Ishikawa (cell line): ENCODE measurements at regions not wholly inside any gene's neighbourhood (a gene's known extent, or its start where the extent isn't known, plus 50 kb on each side); places are given as distances from the start of the nearest gene placed in this dataset.

ENCODE experiments used
- CEBPB ChIP-seq: IDR thresholded peaks from 2 replicates; pipeline ENCODE4 v1.6.1; 2012
- CREB1 ChIP-seq: IDR thresholded peaks from 2 replicates; pipeline ENCODE4 v1.6.1; 2012; ENCODE audit warnings: low read depth
- EGR1 ChIP-seq: IDR thresholded peaks from 2 replicates; pipeline ENCODE4 v1.6.1; 2012
- EP300 ChIP-seq: IDR thresholded peaks from 2 replicates; pipeline ENCODE4 v1.6.1; 2012; ENCODE audit warnings: borderline replicate concordance
- FOXM1 ChIP-seq: IDR thresholded peaks from 2 replicates; pipeline ENCODE4 v1.6.1; 2012; ENCODE audit warnings: low read depth, borderline replicate concordance
- NFIC ChIP-seq: IDR thresholded peaks from 2 replicates; pipeline ENCODE4 v1.6.1; 2012
- RAD21 ChIP-seq: IDR thresholded peaks from 2 replicates; pipeline ENCODE4 v1.6.1; 2012; ENCODE audit warnings: low read depth
- REST ChIP-seq: IDR thresholded peaks from 2 replicates; pipeline ENCODE4 v1.6.1; 2012; ENCODE audit warnings: low read depth, mild to moderate bottlenecking
- TAF1 ChIP-seq: IDR thresholded peaks from 2 replicates; pipeline ENCODE4 v1.6.1; 2012; ENCODE audit warnings: low read depth, mild to moderate bottlenecking
- TCF12 ChIP-seq: IDR thresholded peaks from 2 replicates; pipeline ENCODE4 v1.6.1; 2012; ENCODE audit warnings: low read depth
- TEAD4 ChIP-seq: IDR thresholded peaks from 2 replicates; pipeline ENCODE4 v1.6.1; 2012
- YY1 ChIP-seq: IDR thresholded peaks from 2 replicates; pipeline ENCODE4 v1.6.1; 2012; ENCODE audit warnings: low read depth
- ZBTB7A ChIP-seq: IDR thresholded peaks from 2 replicates; pipeline ENCODE4 v1.6.1; 2012; ENCODE audit warnings: low read depth
- TF ChIP-seq, protein P1 (sequence below): IDR thresholded peaks from 2 replicates; pipeline ENCODE4 v1.6.1; 2012
- TF ChIP-seq, protein P2 (sequence below): IDR thresholded peaks from 2 replicates; pipeline ENCODE4 v1.6.1; 2012

DNA sequence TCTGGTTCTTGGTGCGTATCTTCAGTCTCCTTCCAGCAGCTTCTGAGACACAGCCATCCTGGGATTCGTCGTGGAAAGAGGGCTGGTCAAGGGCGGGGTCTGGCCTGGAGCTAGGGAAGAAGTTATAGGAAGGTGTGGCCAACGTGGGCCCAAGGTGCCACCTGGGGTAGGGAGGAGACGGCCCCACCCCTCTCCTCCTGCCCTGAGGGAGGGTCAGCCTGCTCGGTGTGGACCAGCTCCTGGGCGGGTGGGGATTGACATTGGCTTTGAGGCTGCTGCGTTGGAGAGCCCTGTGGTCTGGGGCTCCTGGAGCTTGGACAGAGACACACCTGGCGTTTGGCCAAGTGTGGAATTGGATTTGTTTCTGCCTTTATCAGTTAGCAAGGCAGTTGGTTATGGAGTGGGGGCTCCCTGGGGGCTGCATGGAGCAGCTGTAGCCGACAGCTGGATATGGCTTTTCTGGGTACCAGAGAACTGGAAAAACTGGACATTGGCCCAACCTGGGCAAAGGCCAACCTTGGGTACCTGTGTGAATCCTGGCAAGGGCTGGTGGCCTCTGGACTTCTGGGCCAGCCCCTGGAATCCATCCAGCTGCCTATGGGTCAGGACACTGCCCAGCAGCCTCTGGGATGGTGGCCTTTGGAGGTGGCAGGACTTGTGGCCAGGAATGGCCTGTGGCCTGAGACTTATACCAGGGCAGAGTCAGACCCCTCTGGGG is 75.7 kb upstream of the PPP1R26 start:
- TF ChIP-seq, protein P1, sequence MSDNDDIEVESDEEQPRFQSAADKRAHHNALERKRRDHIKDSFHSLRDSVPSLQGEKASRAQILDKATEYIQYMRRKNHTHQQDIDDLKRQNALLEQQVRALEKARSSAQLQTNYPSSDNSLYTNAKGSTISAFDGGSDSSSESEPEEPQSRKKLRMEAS: no peak
- TF ChIP-seq REST (peak; percentile 36; the same call in 1 of the 2 replicates), NFIC (0 out of 2 replicates have a peak, but pooled peaks have one; percentile 29), EP300 (no peak)

GRCh38 chr9:135404451-135405144 is 75.0 kb upstream of the PPP1R26 start:
- TF ChIP-seq TCF12: no peak
- TF ChIP-seq TAF1: no peak
- no peak for TF ChIP-seq FOXM1
- no peak for TF ChIP-seq EGR1
- no peak for TF ChIP-seq YY1
- no peak for TF ChIP-seq CEBPB
- TF ChIP-seq EP300: no peak
- TF ChIP-seq NFIC: no peak
- TF ChIP-seq, protein P1: no peak
- TF ChIP-seq, protein P2, sequence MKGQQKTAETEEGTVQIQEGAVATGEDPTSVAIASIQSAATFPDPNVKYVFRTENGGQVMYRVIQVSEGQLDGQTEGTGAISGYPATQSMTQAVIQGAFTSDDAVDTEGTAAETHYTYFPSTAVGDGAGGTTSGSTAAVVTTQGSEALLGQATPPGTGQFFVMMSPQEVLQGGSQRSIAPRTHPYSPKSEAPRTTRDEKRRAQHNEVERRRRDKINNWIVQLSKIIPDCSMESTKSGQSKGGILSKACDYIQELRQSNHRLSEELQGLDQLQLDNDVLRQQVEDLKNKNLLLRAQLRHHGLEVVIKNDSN: no peak
- TF ChIP-seq RAD21: no peak
- TF ChIP-seq ZBTB7A: no peak
- no peak for TF ChIP-seq CREB1
- TF ChIP-seq TEAD4: no peak

DNA sequence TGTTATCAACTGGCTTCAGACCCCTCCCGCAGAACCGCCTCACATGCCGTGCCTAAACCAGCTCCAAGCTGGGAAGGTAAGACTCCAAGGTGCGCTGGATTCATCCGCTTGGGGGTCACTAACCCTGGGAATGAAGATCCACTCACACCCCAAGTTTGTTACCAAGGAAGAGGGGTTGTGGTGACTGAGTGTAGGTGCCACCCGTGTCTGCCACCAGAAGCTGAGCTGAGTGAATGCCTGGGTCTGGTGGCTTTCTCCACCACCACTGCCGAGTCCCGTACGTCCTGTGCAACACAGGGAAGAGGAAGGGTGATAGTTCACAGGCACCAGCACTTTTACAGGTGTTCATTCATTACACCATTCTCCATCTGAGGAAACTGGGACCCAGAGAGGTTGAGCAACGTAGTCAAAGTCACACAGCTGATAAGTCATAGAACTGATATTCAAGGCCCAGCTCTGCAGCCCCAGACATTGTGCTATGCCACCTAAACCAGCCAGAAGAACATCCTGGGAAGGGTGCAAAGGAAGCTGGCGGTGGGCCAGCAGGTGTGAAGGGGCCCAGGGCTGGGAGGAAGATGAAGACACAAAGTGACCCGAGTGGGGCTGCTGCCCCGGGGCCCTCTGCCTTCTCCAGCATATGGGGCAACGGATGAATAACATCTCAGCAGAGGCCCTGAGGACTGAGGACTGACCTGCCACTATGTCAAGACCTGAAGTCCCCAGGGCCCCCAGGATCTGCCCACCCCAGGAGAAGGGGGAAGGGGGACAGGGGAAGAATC is 70.9 kb upstream of the PPP1R26 start:
- no peak for TF ChIP-seq EGR1
- TF ChIP-seq TEAD4: no peak
- no peak for TF ChIP-seq RAD21
- no peak for TF ChIP-seq CREB1
- no peak for TF ChIP-seq EP300
- no peak for TF ChIP-seq NFIC
- no peak for TF ChIP-seq CEBPB
- no peak for TF ChIP-seq ZBTB7A
- no peak for TF ChIP-seq REST
- TF ChIP-seq TCF12: no peak
- TF ChIP-seq, protein P2: no peak
- TF ChIP-seq YY1: no peak
- no peak for TF ChIP-seq TAF1
- TF ChIP-seq, protein P1: no peak
- TF ChIP-seq FOXM1: no peak

GRCh38 chr9:135409286-135410200 is 70.0 kb upstream of the PPP1R26 start:
- no peak for TF ChIP-seq TCF12

DNA sequence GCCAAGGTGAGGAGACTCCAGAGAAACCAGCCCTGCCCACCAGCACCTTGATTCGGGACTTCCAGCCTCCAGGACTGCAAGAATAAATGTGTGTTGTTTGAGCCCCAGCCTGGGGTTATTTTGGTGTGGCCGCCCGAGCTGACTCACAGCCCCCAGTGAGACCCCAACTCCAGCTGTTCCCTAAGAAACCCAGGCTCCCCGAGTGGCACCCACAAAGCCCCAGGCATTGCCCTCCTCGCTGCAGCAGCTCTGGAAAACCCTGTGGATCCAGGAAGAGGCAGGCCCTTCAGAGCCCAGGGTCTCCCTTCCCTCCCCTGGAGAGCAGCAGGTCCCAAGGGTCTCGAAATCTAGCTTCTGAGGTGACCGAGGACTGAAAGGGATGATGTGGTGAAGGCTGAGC is 69.2 kb upstream of the PPP1R26 start:
- TF ChIP-seq EP300 (no peak), REST (no peak), TAF1 (no peak), TEAD4 (no peak), NFIC (no peak), EGR1 (no peak), FOXM1 (no peak), RAD21 (no peak), TCF12 (no peak), CEBPB (no peak)
- TF ChIP-seq, protein P1: no peak
- TF ChIP-seq, protein P2: no peak
